AG04449 (cell line): ENCODE measurements at regions not wholly inside any gene's neighbourhood (a gene's known extent, or its start where the extent isn't known, plus 50 kb on each side); places are given as distances from the start of the nearest gene placed in this dataset.

Experiments
- CTCF ChIA-PET: fragments of 350-600 bp; formaldehyde crosslinking; extraction: SDS; loops from one replicate; lab custom pipeline; 2021; ENCODE audit warnings: antibody characterized with exemption; lab: Yijun Ruan, JAX
- POLR2A ChIA-PET: fragments of 400-600, 350-600 bp; formaldehyde crosslinking; extraction: SDS; loops from one replicate; lab custom pipeline; 2020; ENCODE audit warnings: antibody characterized with exemption, inconsistent platforms; lab: Yijun Ruan, JAX
- DNase-seq: peaks from one replicate; pipeline ENCODE4 v3.0.0-alpha.2; 2010; ENCODE audit warnings: low read depth, low spot score
- H3K4me3 ChIP-seq: 2 replicates; pipeline ENCODE4 v1.5.1; 2011; ENCODE audit warnings: low read depth, mild to moderate bottlenecking, control low read depth, low read length
- CTCF ChIP-seq: IDR thresholded peaks from one replicate; pipeline ENCODE4 v1.5.1; 2011; ENCODE audit warnings: mild to moderate bottlenecking, moderate library complexity, low read length, control low read depth, inconsistent platforms; ENCODE audit not compliant: insufficient read depth; ENCODE audit errors: missing control alignments

- no peak overlapping the region for H3K4me3 ChIP-seq
- TF ChIP-seq CTCF, result no peak
- ChIA-PET CTCF (no interaction called here), POLR2A (no interaction called here)
- no peak for DNase-seq
Measured at GRCh38 chr16:64162613-64163375, 959.1 kb downstream of the CDH11 start.

DNA sequence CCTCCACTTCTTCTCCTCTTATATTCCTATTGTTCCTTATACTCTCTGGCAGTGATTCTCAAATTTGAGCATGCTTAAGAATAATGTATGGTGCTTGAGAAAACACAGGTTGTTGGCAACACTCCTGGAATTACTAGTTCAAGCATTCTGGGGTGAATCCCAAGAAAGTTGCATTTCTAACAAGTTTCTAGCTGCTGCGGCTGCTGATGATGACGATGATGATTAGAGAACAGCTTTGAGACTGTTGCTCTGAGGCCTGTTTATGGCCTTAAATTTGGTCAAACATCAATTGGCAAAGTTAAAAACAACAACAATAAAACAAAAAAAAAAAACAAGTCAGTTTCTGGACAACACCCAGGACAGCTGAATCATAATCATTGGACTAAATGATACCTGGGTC is 961.9 kb downstream of the CDH11 start:
- no peak for TF ChIP-seq CTCF
- no peak for DNase-seq
- no peak overlapping the region for H3K4me3 ChIP-seq
- ChIA-PET POLR2A (no interaction called here), CTCF (no interaction called here)

GRCh38 chr16:64158941-64159588 is 962.8 kb downstream of the CDH11 start:
- no peak for TF ChIP-seq CTCF
- no peak overlapping the region for H3K4me3 ChIP-seq
- POLR2A ChIA-PET, result no interaction called here
- CTCF ChIA-PET, result no interaction called here
- DNase-seq, result no peak

DNA sequence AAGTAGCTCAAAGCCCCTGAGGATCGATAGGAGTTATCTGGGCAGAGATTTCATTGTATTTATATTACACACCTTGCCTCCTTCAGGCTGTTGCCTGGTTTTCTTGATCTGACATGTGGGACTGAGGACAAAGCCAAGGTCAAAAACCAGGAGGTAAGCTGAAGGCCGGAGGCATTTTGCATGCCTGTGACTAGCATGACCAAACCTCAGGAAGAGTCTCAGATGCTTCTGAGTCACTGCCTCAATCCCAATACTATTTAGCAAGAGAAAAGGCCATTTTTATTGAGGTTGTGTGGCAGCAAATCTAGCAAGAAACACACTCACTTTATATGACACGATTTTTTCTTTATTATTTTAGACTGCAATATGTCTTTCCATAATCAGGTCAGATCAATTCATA is 968.1 kb downstream of the CDH11 start:
- ChIA-PET POLR2A (no interaction called here), CTCF (interaction anchor here (1.1 kb wide), 1 partner anchor 293 kb away, joined by 3 read pairs; no protein-coding TSS in a partner anchor)
- no peak overlapping the region for H3K4me3 ChIP-seq
- no peak for DNase-seq
- TF ChIP-seq CTCF, result no peak

- DNase-seq, result no peak
- POLR2A ChIA-PET, result no interaction called here
- H3K4me3 ChIP-seq, result no peak overlapping the region
- CTCF ChIA-PET, result no interaction called here
- TF ChIP-seq CTCF, result no peak
Measured at GRCh38 chr16:64151990-64152767, 969.7 kb downstream of the CDH11 start.

GRCh38 chr16:64150193-64150592 is 971.7 kb downstream of the CDH11 start:
- ChIA-PET POLR2A (no interaction called here), CTCF (no interaction called here)
- DNase-seq, result no peak
- no peak for TF ChIP-seq CTCF
- H3K4me3 ChIP-seq, result no peak overlapping the region
